ENCODE measurements at regions not wholly inside any gene's neighbourhood (a gene's known extent, or its start where the extent isn't known, plus 50 kb on each side); places are given as distances from the start of the nearest gene placed in this dataset.

DNA sequence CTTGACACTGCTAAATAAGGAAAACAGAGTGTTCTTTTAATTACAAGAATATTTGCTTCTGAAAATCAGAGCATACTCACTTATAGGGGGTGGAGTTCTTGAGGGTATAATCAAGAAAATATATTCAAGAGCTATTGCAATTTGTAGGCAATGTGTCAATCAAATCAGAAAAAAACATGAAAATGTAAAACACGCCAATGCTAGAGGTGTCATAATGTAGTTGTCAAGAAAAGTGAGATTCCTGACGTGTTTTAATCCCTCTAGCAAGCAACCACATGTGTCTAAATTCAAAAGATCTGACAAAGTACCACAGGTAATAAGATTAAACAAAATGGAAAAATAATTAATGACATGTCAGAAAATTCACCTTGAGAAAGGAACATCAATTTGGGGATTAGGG lies 1440.7 kb upstream of the RAG2 start:
- no peak overlapping the region for H3K4me3 Mint-ChIP-seq (ENCODE audit: unreplicated experiment)
- no peak overlapping the region for H3K27ac Mint-ChIP-seq (ENCODE audit: unreplicated experiment)
- H3K4me1 Mint-ChIP-seq (ENCODE audit: low read depth), result no peaks in the 10 kb centered on the region
- no peaks in the 10 kb centered on the region for H3K27me3 Mint-ChIP-seq (ENCODE audit: low read depth)
- TF ChIP-seq, protein P1, sequence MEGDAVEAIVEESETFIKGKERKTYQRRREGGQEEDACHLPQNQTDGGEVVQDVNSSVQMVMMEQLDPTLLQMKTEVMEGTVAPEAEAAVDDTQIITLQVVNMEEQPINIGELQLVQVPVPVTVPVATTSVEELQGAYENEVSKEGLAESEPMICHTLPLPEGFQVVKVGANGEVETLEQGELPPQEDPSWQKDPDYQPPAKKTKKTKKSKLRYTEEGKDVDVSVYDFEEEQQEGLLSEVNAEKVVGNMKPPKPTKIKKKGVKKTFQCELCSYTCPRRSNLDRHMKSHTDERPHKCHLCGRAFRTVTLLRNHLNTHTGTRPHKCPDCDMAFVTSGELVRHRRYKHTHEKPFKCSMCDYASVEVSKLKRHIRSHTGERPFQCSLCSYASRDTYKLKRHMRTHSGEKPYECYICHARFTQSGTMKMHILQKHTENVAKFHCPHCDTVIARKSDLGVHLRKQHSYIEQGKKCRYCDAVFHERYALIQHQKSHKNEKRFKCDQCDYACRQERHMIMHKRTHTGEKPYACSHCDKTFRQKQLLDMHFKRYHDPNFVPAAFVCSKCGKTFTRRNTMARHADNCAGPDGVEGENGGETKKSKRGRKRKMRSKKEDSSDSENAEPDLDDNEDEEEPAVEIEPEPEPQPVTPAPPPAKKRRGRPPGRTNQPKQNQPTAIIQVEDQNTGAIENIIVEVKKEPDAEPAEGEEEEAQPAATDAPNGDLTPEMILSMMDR (IDR thresholded peaks at IDR 0.05), result no peak
- H3K9me3 Mint-ChIP-seq (ENCODE audit: low read depth), result no peaks in the 10 kb centered on the region
- no peak for DNase-seq (ENCODE audit: low spot score)
- no peaks in the 10 kb centered on the region for H3K36me3 Mint-ChIP-seq (ENCODE audit: low read depth)

DNA sequence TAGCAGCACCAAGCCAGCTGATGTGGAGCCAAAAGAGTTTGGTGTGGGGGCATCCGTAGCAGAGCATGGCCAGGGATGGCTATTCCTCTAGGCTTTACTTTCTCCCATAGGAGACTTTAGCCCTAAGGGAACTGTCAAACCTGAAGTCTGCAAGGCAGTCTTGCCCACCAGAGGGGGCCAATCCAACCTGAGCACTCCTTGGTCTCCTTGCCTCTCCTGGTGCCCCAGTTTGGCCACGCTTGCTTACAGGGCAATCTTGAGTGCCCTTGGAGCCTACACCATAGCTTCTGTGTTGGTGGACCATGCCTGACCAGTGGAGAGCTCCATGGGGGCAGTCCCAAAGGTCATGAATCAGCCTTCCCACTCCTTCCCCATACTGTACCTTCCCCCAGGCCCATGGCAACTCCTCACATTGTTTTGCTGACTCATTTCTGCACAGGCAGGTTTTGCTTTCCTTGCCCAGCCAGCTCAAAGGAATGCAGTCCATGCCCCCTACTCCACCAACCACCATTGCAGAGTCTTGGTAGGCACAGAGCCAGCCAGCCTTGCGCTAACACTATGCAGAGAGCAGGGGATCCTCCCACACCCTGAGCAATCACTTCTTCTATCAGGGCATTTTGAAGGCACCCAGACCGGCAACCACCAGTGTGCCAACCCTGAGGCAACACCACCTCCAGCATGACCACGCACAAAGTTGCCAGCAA lies 1421.2 kb upstream of the RAG2 start:
- H3K27me3 Mint-ChIP-seq (ENCODE audit: low read depth), result no peaks in the 10 kb centered on the region
- DNase-seq (ENCODE audit: low spot score), result peak; percentile 59
- no peak overlapping the region for H3K27ac Mint-ChIP-seq (ENCODE audit: unreplicated experiment)
- peaks cover 39% of the 10 kb centered on the region for H3K9me3 Mint-ChIP-seq (ENCODE audit: low read depth)
- peaks cover 21% of the 10 kb centered on the region for H3K4me1 Mint-ChIP-seq (ENCODE audit: low read depth)
- peaks cover 14% of the 10 kb centered on the region for H3K36me3 Mint-ChIP-seq (ENCODE audit: low read depth)
- H3K4me3 Mint-ChIP-seq (ENCODE audit: unreplicated experiment), result no peak overlapping the region
- TF ChIP-seq, protein P1 (IDR thresholded peaks at IDR 0.05), result peak; percentile 27

- no peaks in the 10 kb centered on the region for H3K36me3 Mint-ChIP-seq (ENCODE audit: low read depth)
- H3K9me3 Mint-ChIP-seq (ENCODE audit: low read depth), result peaks cover 8% of the 10 kb centered on the region
- no peak for DNase-seq (ENCODE audit: low spot score)
- TF ChIP-seq, protein P1 (IDR thresholded peaks at IDR 0.05), result no peak
- no peak overlapping the region for H3K4me3 Mint-ChIP-seq (ENCODE audit: unreplicated experiment)
- peaks cover 35% of the 10 kb centered on the region for H3K4me1 Mint-ChIP-seq (ENCODE audit: low read depth)
- no peaks in the 10 kb centered on the region for H3K27me3 Mint-ChIP-seq (ENCODE audit: low read depth)
- H3K27ac Mint-ChIP-seq (ENCODE audit: unreplicated experiment), result peak overlapping the region; percentile 80
Observed at GRCh38 chr11:38014405-38014804, 1416.4 kb upstream of the RAG2 start.

DNA sequence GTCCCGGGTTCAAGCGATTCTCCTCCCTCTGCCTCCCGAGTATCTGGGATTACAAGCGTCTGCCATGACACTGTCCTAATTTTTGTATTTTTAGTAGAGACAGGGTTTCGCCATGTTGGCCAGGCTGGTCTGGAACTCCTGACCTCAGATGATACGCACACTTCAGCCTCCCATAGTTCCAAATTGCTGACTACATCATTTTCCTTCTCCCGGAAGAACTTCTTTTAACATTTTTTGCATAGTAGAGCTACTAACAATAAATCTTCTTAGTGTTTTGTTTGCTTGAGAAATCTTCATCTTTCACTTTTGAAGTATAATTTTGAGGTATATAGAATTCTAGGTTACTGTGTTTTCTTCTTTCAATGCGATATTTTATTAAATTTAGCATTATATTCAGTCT lies 1415.1 kb upstream of the RAG2 start:
- Mint-ChIP-seq H3K27me3 (ENCODE audit: low read depth) (no peaks in the 10 kb centered on the region), H3K9me3 (ENCODE audit: low read depth) (peaks cover 5% of the 10 kb centered on the region), H3K27ac (ENCODE audit: unreplicated experiment) (no peak overlapping the region), H3K36me3 (ENCODE audit: low read depth) (no peaks in the 10 kb centered on the region), H3K4me3 (ENCODE audit: unreplicated experiment) (no peak overlapping the region), H3K4me1 (ENCODE audit: low read depth) (peaks cover 36% of the 10 kb centered on the region)
- DNase-seq (ENCODE audit: low spot score), result no peak
- TF ChIP-seq, protein P1 (IDR thresholded peaks at IDR 0.05), result no peak

DNA sequence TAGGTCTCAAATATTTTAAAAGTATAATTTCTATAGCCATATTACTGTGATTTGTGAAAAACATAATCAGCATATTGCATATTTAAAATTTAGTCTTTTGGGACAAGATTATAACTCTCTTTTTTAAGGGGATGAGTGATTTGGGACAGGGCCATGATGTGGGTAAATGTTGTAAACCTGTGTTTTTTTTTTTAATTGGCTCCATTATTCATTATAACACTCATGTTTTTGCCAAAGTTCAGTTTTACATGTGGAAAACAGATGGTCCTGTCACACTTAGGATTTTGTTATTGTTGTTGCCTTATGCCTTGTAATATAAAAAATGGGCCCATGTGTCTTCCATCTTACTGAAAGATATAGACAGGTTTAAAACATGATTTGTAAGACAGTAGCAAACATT lies 1413.5 kb upstream of the RAG2 start:
- Mint-ChIP-seq H3K4me1 (ENCODE audit: low read depth) (peaks cover 36% of the 10 kb centered on the region), H3K9me3 (ENCODE audit: low read depth) (peaks cover 5% of the 10 kb centered on the region), H3K4me3 (ENCODE audit: unreplicated experiment) (no peak overlapping the region)

More for the DNA sequence above, 1413.5 kb upstream of the RAG2 start:
- Mint-ChIP-seq H3K36me3 (ENCODE audit: low read depth) (no peaks in the 10 kb centered on the region), H3K27ac (ENCODE audit: unreplicated experiment) (no peak overlapping the region), H3K27me3 (ENCODE audit: low read depth) (no peaks in the 10 kb centered on the region)
- TF ChIP-seq, protein P1 (IDR thresholded peaks at IDR 0.05), result no peak
- DNase-seq (ENCODE audit: low spot score), result no peak

Measured in chondrocyte (in vitro differentiated cells).